Endothelial cell of umbilical vein (primary cell): ENCODE measurements at regions not wholly inside any gene's neighbourhood (a gene's known extent, or its start where the extent isn't known, plus 50 kb on each side); places are given as distances from the start of the nearest gene placed in this dataset.

Source experiments
- BruUV-seq: library from RNA; stranded (reverse); fragments of 400-500 nt; replicated peaks from 2 replicates; lab custom pipeline; 2021; lab: Mats Ljungman, UMichigan
- CTCF ChIA-PET: fragments of 300-600, 350-600 bp; sonication (Branson Sonifier 250); formaldehyde crosslinking; loops from one replicate; lab custom pipeline; 2021; ENCODE audit warnings: antibody characterized with exemption, inconsistent platforms; lab: Charles Lee
- POLR2A ChIA-PET: fragments of 300-600, 350-600 bp; sonication (Branson Sonifier 250); formaldehyde crosslinking; loops from one replicate; lab custom pipeline; 2021; ENCODE audit warnings: antibody characterized with exemption, inconsistent platforms; lab: Charles Lee
- DNase-seq: peaks from one replicate; pipeline ENCODE4 v3.0.0-alpha.2; 2011; ENCODE audit warnings: low read depth, low spot score
- FAIRE-seq: peaks from 2 replicates; lab custom pipeline; 2011; peaks lifted over from hg19 to GRCh38; lab: Jason Lieb, UNC
- H2AFZ ChIP-seq: 2 replicates; pipeline ENCODE4 v1.6.0; 2012; ENCODE audit warnings: low read depth, low read length, control low read depth, inconsistent platforms
- H3K27ac ChIP-seq: 2 replicates; pipeline ENCODE4 v1.5.1; 2011; ENCODE audit warnings: low read depth, mild to moderate bottlenecking, control low read depth, low read length, moderate library complexity; ENCODE audit not compliant: insufficient read depth
- H3K27me3 ChIP-seq, 2 experiments: 2 replicates each; pipeline versions ENCODE4 v1.6.0 to v1.6.1; 2011; ENCODE audit warnings: low read length in 2 of 2, mixed read lengths in 1 of 2; ENCODE audit not compliant: control insufficient read depth in 2 of 2, insufficient read depth in 2 of 2
- H3K36me3 ChIP-seq, 2 experiments: 2 replicates in 1 of 2; 3 replicates in 1 of 2; pipeline ENCODE4 v1.5.1; 2011; ENCODE audit warnings: low read length in 2 of 2, mild to moderate bottlenecking in 1 of 2, moderate library complexity in 1 of 2; ENCODE audit not compliant: control insufficient read depth in 2 of 2, insufficient read depth in 2 of 2; ENCODE audit errors: extremely low read depth in 1 of 2
- H3K4me1 ChIP-seq: 3 replicates; pipeline ENCODE4 v1.5.1; 2011; ENCODE audit warnings: mild to moderate bottlenecking, low read length; ENCODE audit not compliant: control insufficient read depth, insufficient read depth; ENCODE audit errors: extremely low read depth
- H3K4me2 ChIP-seq: 2 replicates; pipeline ENCODE4 v1.6.1; 2011; ENCODE audit warnings: low read length, control low read depth, mixed read lengths; ENCODE audit not compliant: insufficient read depth
- H3K4me3 ChIP-seq, 3 experiments: fragments of 200-600 bp in 1 of 3; sonication (generic), shearing (Covaris generic) in 1 of 3; replicated peaks in 1 of 3; 2 replicates each; pipeline ENCODE4 v1.5.1; 2011 to 2016; ENCODE audit warnings: control low read depth in 3 of 3, low read length in 3 of 3, mild to moderate bottlenecking in 2 of 3, inconsistent platforms in 1 of 3, low read depth in 1 of 3, moderate library complexity in 1 of 3; ENCODE audit not compliant: insufficient read depth in 1 of 3
- H3K79me2 ChIP-seq: 2 replicates; pipeline ENCODE4 v1.6.0; 2012; ENCODE audit warnings: low read length, inconsistent platforms; ENCODE audit not compliant: control insufficient read depth, insufficient read depth
- H3K9ac ChIP-seq: replicated peaks from 2 replicates; pipeline ENCODE3; 2011; ENCODE audit warnings: low read length, control low read depth; ENCODE audit not compliant: insufficient read depth; ENCODE audit errors: extremely low read depth
- H3K9me1 ChIP-seq: replicated peaks from 3 replicates; pipeline ENCODE4 v1.6.0; 2011; ENCODE audit warnings: mild to moderate bottlenecking, low read length; ENCODE audit not compliant: control insufficient read depth, insufficient read depth; ENCODE audit errors: extremely low read depth
- H3K9me3 ChIP-seq: replicated peaks from 2 replicates; pipeline ENCODE4 v1.5.1; 2012; ENCODE audit warnings: low read length, inconsistent platforms; ENCODE audit not compliant: control insufficient read depth, insufficient read depth
- H4K20me1 ChIP-seq: replicated peaks from 2 replicates; pipeline ENCODE3; 2011; ENCODE audit warnings: mild to moderate bottlenecking, low read length; ENCODE audit not compliant: control insufficient read depth, insufficient read depth; ENCODE audit errors: extremely low read depth
- CTCF ChIP-seq, 2 donors: IDR thresholded peaks; 1 replicate in 1 of 2; 2 replicates in 1 of 2; pipeline ENCODE4 v1.5.1; 2011; ENCODE audit warnings: low read length in 2 of 2, mild to moderate bottlenecking in 2 of 2, moderate library complexity in 2 of 2, control low read depth in 1 of 2, inconsistent platforms in 1 of 2, low read depth in 1 of 2; ENCODE audit not compliant: insufficient read depth in 1 of 2; ENCODE audit errors: extremely low read depth in 1 of 2
- EZH2 ChIP-seq: IDR thresholded peaks from 2 replicates; pipeline ENCODE4 v1.6.1; 2012; ENCODE audit warnings: borderline replicate concordance, low read depth, mild to moderate bottlenecking, moderate library complexity, low read length, inconsistent platforms; ENCODE audit not compliant: severe bottlenecking
- FOS ChIP-seq: IDR thresholded peaks from 2 replicates; pipeline ENCODE4 v1.6.1; 2011; ENCODE audit warnings: mild to moderate bottlenecking, low read length, moderate library complexity, borderline replicate concordance; ENCODE audit not compliant: insufficient read depth
- GATA2 ChIP-seq: IDR thresholded peaks from 2 replicates; pipeline ENCODE4 v1.7.0; 2011; ENCODE audit warnings: low read depth, mild to moderate bottlenecking, moderate library complexity, mixed read lengths, low read length; ENCODE audit not compliant: insufficient read length, insufficient read depth
- JUN ChIP-seq: IDR thresholded peaks from 2 replicates; pipeline ENCODE4 v1.6.1; 2011; ENCODE audit warnings: borderline replicate concordance, low read depth; ENCODE audit not compliant: insufficient read length, insufficient read depth
- MAX ChIP-seq: IDR thresholded peaks from 2 replicates; pipeline ENCODE4 v1.6.1; 2011; ENCODE audit not compliant: insufficient read depth, insufficient read length
- MYC ChIP-seq: IDR thresholded peaks from one replicate; pipeline ENCODE4 v1.6.1; 2011; ENCODE audit warnings: mild to moderate bottlenecking, low read depth, low read length
- POLR2A ChIP-seq: IDR thresholded peaks from 2 replicates; pipeline ENCODE4 v1.6.1; 2012; ENCODE audit warnings: low read depth, mild to moderate bottlenecking, control low read depth, low read length
- POLR2AphosphoS5 ChIP-seq: IDR thresholded peaks from 2 replicates; pipeline ENCODE4 v1.6.1; 2012; ENCODE audit warnings: low read depth, mild to moderate bottlenecking, control low read depth, low read length, moderate library complexity; ENCODE audit not compliant: insufficient read depth
- dilution Hi-C: fragments of 300-500 bp; cut with MboI; formaldehyde crosslinking; loops from one replicate; pipeline ENCODE4 v1.15.0; 2019; ENCODE audit warnings: low sequenced_read_pairs; ENCODE audit not compliant: extremely low pct_ligation_motif_present
- intact Hi-C: fragments of 100-400 bp; cut with micrococcal nuclease; formaldehyde crosslinking; loops from one replicate; pipeline ENCODE4 v1.10.0; 2022

DNA sequence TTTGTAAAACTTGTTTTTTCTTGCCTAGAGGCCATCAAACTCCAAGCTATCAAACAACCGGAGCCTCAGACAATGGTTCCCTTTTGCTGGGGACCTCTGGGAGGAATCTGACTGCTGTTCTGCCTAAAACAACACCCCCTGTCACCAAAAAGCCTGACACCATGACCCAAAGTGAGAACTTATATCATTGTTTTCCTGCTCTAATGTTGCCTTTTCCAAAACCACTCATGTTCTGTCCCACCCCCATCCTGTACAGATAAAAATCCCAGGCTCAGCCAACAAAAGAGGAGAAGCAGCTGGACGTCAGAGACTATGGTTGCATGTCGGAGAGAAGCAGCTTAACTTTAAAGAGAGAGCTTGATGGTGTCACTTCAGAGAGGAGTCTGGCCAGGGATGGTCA, 327.2 kb upstream of the CXADR start:
- Histone ChIP-seq H3K4me2 (no peak overlapping the region), H3K79me2 (no peaks in the 10 kb centered on the region), H2AFZ (no peak overlapping the region), H3K36me3 (no peaks in the 10 kb centered on the region), H3K4me1 (no peaks in the 10 kb centered on the region), H3K27me3 (no peaks in the 10 kb centered on the region), H3K27ac (no peak overlapping the region), H4K20me1 (no peaks in the 10 kb centered on the region), H3K9me3 (no peaks in the 10 kb centered on the region), H3K9me1 (no peaks in the 10 kb centered on the region), H3K4me3 (no peak overlapping the region), H3K9ac (no peak overlapping the region)
- BruUV-seq = no TSS peak
- CTCF ChIA-PET = no interaction called here
- TF ChIP-seq EZH2 = no peak
- no peak for TF ChIP-seq CTCF (IDR thresholded peaks at IDR 0.05; ENCODE audit: extremely low read depth in 1 of 2, insufficient read depth in 1 of 2, low read depth in 1 of 2, low read length in 2 of 2)
- no peak for TF ChIP-seq POLR2A
- no peak for TF ChIP-seq MYC
- TF ChIP-seq POLR2AphosphoS5 = no peak
- TF ChIP-seq MAX = no peak
- no peak for TF ChIP-seq FOS
- no peak for FAIRE-seq
- no peak for DNase-seq
- intact Hi-C loops = no loop called here
- dilution Hi-C loops = no loop called here
- POLR2A ChIA-PET = no interaction called here

- no peak overlapping the region for H3K27ac ChIP-seq
- dilution Hi-C loops = no loop called here
- no TSS peak for BruUV-seq
- ChIA-PET CTCF (interaction anchor here (1.5 kb wide), 1 partner anchor 12 kb away, joined by 3 read pairs; no protein-coding TSS in a partner anchor), POLR2A (no interaction called here)
- no peaks in the 10 kb centered on the region for H3K27me3 ChIP-seq
- H3K9me1 ChIP-seq = no peaks in the 10 kb centered on the region
- H2AFZ ChIP-seq = no peak overlapping the region
- H3K4me2 ChIP-seq = no peak overlapping the region
- no peaks in the 10 kb centered on the region for H3K9me3 ChIP-seq
- no peak for DNase-seq
- no peak overlapping the region for H3K9ac ChIP-seq
- intact Hi-C loops = no loop called here
- H3K79me2 ChIP-seq = no peaks in the 10 kb centered on the region
- TF ChIP-seq GATA2 = no peak
- TF ChIP-seq FOS = no peak
- no peak for TF ChIP-seq POLR2A
- TF ChIP-seq CTCF (IDR thresholded peaks at IDR 0.05; ENCODE audit: extremely low read depth in 1 of 2, insufficient read depth in 1 of 2, low read depth in 1 of 2, low read length in 2 of 2) = no peak
- TF ChIP-seq MAX = no peak
- no peak for TF ChIP-seq JUN
- no peak for TF ChIP-seq EZH2
- no peak for TF ChIP-seq MYC
- no peak for TF ChIP-seq POLR2AphosphoS5
- H3K4me3 ChIP-seq = no peak overlapping the region
- no peaks in the 10 kb centered on the region for H3K4me1 ChIP-seq
- H3K36me3 ChIP-seq = no peaks in the 10 kb centered on the region
- no peaks in the 10 kb centered on the region for H4K20me1 ChIP-seq
- no peak for FAIRE-seq
These were observed 322.9 kb upstream of the CXADR start for GRCh38 chr21:17189963-17190362.
